HG02852 (cell line): ENCODE measurements at regions not wholly inside any gene's neighbourhood (a gene's known extent, or its start where the extent isn't known, plus 50 kb on each side); places are given as distances from the start of the nearest gene placed in this dataset.
"Not testable (repeated sequence)": the region's sequence is repeated elsewhere in the genome, so short reads cannot be mapped to it uniquely, and the experiment has no call there.

ENCODE experiments used
- ATAC-seq: cut with Tn5 transposase; IDR thresholded peaks from one replicate; pipeline ENCODE4 v1.9.1; 2021; ENCODE audit warnings: mild to moderate bottlenecking, moderate library complexity; ENCODE audit not compliant: unreplicated experiment

GRCh38 chr2:216992056-216992675 is 132.3 kb upstream of the TNP1 start:
- no peak for ATAC-seq

DNA sequence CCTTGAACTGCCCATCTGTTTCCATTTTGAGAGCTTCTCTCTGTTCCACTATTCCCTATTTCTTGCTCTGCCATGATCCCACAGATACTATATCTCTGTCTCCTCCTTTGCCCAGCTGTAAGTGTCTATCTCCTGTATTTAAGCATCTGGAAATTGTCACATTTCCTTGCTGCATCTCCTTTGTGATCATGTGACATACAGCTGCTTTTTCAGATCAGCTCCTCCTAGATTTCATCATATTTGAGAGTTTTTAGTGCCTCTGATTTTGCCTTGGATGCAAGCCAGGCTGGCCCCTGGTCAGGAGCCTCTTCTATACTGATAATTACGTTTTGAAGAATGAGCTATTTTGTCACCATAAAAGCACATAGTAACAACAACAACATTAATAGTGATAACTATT is 131.7 kb upstream of the TNP1 start:
- ATAC-seq, result no peak

GRCh38 chr2:216989340-216990129 is 129.7 kb upstream of the TNP1 start:
- ATAC-seq, result no peak

DNA sequence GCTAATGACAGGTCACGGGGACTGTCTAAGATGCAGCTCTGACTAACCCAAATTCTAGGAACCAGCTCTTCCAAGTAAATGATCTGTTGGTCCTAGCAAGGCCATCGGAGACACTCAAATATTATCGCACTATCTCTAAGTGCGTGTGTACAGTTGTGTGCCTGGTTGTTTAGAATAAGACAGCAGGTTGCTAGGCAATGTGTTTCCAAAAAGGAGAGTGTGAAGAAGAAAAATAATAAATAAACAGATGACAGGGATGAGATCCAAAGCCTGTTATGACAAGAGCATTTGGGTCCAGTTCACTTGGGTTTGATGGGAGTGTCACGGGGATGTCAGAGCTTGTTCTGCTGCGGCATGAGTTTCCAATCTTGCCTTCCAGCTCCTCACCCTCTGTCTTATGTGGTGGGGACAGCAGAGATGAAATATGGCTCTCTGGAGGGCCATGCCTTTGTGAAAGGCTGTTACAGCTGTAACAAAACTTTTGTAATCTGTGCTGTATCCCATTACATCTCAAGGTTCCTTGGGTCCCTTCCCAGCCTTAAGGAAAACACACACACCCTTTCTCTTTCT is 127.5 kb upstream of the TNP1 start:
- ATAC-seq, result no peak

- no peak for ATAC-seq
These were observed 125.8 kb upstream of the TNP1 start for GRCh38 chr2:216985658-216986141.

DNA sequence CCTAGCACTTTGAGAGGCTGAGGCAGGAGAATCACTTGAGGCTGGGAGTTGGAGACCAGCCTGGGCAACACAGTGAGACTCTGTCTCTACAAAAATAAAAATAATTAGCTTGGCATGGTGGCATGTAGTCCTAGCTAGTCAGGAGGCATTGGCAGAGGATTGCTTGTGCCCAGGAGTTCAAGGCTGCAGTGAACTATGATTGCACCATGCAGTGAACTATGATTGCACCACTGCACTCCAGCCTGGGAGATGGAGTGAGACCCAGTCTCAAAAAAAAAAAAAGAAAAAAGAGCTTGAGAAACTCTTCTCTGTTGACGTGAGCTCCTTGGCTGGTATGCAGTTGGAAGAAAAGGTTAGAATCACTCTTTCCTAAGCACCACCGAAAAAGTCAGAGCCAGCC is 125.1 kb upstream of the TNP1 start:
- ATAC-seq, result no peak

DNA sequence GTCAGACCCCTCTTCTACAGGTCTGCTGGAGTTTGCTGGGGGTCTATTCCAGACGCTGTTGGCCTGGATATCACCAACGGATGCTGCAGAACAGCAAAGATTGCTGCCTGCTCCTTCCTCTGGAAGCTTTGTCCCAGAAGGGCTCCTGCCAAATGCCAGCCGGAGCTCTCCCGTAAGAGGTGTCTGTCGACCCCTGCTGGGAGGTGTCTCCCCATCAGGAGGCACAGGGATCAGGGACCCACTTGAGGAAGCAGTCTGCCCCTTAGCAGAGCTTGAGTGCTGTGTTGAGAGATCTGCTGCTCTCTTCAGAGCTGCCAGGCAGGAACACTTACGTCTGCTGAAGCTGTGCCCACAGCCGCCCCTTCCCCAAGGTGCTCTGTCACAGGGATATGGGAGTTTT is 122.1 kb upstream of the TNP1 start:
- not testable (repeated sequence) for ATAC-seq

- ATAC-seq, result not testable (repeated sequence)
These were observed 120.6 kb upstream of the TNP1 start for GRCh38 chr2:216980510-216980909.

DNA sequence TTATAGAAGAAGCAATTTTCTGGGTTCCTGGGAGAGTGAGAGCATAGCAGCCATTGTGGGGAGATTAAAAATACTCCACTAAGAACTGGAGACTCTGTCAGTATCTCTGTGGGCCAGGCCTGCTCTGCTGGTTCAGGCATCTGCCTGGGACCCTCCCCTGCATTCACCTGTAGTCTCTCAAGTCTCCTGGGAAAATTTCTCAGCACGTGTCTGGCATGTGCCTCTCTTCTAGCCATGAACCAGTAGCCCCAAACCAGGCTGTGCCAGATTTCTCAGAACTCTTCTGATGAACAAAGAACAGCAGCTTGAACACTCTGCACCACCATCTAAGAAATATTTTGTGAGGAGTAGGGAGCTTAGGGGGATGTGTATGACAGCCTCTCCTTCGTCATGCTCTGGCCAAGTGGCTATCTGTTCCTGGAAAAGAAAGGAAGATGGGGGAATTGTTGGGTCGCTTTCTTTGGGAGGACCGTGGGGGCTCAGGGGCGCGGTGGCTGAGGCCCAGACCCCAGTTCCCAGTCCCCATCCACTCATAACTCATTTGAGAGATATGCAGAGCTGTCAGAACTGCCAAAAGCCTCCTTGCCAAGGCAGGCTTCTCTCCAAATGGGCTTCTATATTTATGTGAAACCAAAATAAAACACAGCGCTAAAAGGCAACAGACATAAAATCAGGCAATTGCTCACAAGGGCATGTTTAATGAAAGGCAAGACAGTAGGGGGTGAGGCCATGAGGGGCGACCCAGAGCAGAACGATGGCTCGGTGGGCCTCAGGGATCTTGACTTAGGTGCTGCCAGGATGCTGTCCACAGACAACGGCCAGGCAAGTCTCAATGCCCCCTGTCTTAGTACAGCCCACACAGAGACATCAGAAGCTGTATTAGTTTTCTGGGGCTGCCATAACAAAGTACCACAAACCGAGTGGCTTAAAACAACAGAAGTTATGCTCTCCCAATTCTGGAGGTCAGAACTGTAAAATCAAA is 114.7 kb upstream of the TNP1 start:
- no peak for ATAC-seq

GRCh38 chr2:216971593-216971992 is 111.7 kb upstream of the TNP1 start:
- no peak for ATAC-seq

- no peak for ATAC-seq
These were observed 110.6 kb upstream of the TNP1 start for GRCh38 chr2:216970359-216970915.

- no peak for ATAC-seq
These were observed 108.0 kb upstream of the TNP1 start for GRCh38 chr2:216967889-216968288.

GRCh38 chr2:216960671-216961268 is 100.9 kb upstream of the TNP1 start:
- no peak for ATAC-seq

DNA sequence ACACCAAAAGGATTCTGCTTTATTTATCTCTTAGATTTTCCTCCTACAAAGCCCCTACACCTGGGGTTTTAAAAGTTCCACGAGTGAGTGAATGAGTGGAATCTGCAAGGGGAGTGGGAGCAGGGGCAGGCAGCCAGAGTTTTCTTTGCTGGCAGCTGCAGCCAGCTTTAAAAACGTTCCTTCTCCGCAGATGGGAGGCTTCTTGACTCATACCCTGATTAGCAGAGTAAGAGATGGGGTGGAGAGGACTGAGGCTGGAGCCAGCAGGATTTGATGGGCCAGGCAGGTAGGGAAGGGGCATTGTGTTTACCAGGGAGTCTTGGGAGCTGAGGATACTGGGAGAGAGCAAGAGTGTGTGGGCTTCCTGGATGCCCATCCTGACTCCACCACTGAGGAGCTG is 99.6 kb upstream of the TNP1 start:
- ATAC-seq, result no peak

DNA sequence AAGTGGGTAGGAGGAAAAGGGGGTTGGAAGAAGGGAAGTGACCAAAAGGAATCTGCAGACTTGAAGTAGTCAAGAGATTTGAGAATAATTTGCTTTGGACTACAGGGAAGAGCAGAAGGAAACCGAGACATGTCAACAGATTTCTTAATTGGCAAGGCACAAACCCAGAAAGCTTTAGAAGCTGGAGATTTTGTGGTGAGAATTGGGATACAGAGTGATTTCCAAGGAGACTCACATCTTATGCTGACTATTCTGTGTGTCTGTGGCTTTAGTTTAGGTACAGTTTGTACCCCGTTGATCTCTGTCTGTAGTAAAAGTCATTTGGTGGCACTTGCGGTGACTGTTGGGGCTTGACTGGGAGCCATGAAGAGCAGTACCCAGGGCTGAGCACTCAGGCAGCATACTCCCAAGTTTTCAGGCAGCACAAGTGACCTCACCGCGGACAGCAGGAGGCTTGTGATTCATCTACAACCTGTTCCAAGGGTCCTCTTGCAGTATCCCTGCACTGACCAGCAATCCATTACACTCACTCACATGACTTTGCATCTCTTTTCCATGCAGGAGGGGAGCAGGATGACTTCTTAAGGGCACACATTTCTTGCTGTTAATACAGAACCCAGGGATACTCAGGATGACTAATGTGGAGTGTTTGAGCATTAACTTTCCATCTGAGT is 97.1 kb upstream of the TNP1 start:
- no peak for ATAC-seq

DNA sequence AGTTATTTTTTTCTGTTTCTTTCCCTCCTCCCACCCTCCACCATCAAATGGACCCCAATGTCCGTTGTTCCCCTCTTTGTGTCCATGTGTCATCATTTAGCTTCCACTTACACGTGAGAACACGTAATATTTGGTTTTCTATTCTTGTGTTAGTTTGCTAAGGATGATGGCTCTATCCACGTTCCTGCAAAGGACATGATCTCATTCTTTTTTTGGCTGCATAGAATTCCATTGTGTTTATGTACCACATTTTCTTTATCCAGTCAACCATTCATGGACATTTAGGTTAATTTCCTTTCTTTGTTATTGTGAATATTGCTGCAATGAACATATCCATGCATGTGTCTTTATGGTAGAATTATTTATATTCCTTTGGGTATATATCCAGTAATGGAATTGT is 91.3 kb upstream of the TNP1 start:
- ATAC-seq, result no peak

GRCh38 chr2:216950547-216950946 is 90.7 kb upstream of the TNP1 start:
- ATAC-seq, result no peak

DNA sequence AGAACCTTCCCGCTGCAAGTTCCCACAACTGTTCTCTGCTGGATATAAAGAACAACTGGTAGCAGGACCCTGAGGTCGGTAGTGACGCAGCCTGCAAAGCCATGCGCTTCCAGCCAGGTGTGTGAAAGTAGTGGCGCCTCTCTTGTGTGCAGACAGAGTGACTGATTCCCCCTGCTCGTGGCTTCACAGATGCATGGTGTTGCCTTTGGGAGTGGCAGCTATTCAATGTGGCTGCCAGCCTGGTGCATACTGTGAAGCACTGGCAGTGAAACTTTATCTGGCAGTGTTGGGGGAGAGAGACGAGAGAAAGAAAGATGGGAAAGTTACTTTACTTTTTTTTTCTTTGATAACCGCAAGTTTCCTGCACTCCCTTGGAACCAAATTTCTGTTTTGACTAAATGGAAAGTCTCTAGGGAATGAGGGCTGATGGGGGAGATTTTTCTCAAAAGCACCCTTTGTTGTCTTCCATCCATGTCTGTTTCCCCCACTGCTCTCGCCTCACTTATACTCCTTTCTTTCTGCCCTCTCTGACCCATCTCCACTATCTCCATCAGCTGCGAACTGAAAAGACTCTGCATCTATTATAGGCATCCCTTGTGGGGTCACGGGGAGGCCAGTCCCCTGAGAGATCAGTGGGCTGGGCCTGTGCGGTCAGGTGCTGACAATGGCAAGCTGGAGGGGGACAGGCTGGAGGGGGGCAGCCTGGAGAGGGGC is 90.0 kb upstream of the TNP1 start:
- no peak for ATAC-seq

DNA sequence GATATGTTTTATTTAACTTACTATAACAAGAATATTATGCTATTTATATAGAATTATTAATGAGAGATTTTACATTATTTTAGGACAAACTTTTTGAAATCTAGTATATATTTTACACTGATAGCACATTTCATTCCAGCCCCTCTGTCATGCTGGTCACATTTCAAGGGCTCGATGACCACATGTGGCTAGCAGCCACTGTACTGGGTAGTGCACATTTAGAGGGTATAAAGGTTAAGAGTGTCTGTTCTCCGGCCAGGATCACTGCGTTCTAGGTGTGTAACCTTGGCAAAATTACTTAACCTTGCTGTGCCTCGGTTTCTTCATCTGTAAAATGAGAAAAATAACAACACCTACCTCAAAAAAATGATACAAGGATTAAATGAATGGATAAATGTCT is 87.2 kb upstream of the TNP1 start:
- ATAC-seq, result no peak
